HG03521 (cell line): ENCODE measurements at regions not wholly inside any gene's neighbourhood (a gene's known extent, or its start where the extent isn't known, plus 50 kb on each side); places are given as distances from the start of the nearest gene placed in this dataset.
"Not testable (repeated sequence)": the region's sequence is repeated elsewhere in the genome, so short reads cannot be mapped to it uniquely, and the experiment has no call there.

Experiments
- ATAC-seq: cut with Tn5 transposase; IDR thresholded peaks from one replicate; pipeline ENCODE4 v1.9.1; 2021; ENCODE audit warnings: mild to moderate bottlenecking, moderate library complexity; ENCODE audit not compliant: unreplicated experiment

GRCh38 chr21:28483301-28484035, 509.2 kb downstream of the LTN1 start:
- ATAC-seq, result no peak

DNA sequence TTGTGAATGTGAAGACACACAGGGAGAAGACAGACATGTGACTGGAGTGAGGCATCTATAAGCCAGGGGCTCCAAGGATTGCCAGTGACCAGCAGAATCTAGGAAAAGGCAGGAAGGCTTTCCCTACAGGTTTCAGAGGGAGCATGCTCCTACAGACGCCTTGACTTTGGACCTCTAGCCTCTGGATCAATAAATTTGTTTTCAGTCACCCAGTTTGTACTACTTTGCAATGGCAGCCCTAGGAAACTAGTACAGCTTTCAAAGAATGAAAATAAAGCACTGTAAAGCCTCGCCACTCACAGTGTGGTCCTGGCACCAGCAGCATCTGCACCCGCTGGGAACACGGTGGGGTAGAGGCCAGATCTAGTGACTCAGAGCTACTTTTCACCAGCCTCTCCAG, 510.0 kb downstream of the LTN1 start:
- ATAC-seq, result no peak

- ATAC-seq, result no peak
These were observed 512.2 kb downstream of the LTN1 start for GRCh38 chr21:28480470-28480869.

GRCh38 chr21:28473530-28474220, 519.0 kb downstream of the LTN1 start:
- ATAC-seq, result no peak

GRCh38 chr21:28472543-28472942, 520.1 kb downstream of the LTN1 start:
- not testable (repeated sequence) for ATAC-seq

DNA sequence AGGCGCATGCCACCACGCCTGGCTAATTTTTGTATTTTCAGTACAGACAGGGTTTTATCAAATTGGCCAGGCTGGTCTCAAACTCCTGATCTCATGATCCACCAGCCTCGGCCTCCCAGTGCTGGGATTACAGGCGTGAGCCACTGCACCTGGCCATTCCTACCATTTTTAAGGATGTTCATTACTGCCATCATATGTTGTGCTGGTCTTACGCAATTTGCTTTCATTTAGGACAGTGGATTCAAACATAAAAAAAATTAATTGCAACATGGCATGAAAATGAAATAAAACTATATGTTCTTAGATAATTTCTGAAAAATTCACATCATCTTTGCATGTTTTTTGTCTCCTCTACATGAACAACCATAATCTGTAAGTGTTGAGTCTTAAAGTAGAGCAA, 527.7 kb downstream of the LTN1 start:
- ATAC-seq, result no peak

DNA sequence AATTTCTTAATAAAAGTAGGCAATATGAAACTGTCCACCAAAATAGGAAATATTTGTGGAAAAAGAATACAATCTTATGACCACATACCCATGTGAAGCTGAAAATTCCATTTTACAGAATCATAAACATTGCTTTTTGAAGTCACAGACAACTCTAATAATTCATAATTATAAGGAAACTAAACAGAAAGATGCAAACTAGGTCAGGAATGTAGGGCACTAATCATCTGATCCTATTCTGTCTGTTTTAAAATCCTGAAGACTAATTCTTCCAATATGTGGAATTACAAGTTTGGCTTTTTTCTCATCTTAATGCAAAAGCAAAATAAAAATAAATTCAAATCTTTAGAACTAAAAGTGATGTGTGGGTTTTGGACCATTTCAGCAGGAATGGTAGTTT, 528.6 kb downstream of the LTN1 start:
- ATAC-seq, result no peak

- no peak for ATAC-seq
These were observed 533.5 kb downstream of the LTN1 start for GRCh38 chr21:28459193-28459592.

- no peak for ATAC-seq
These were observed 534.2 kb downstream of the LTN1 start for GRCh38 chr21:28458446-28458845.

DNA sequence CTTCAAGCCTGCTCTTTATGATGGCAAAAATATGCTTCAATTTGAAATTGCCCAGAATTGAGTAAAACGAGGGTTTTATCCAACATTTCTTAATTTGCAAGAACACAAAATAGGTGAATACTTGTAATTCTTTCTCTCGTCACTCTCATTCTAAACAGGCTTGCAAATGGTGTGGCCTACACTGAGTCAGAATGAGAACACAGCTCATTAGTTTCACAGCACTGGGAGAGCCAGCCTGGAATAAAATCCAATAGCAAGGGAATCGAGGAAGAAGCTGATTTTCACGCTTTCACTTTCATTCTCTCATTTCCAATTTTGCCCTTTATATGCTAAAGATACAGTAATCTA, 537.5 kb downstream of the LTN1 start:
- ATAC-seq, result no peak

DNA sequence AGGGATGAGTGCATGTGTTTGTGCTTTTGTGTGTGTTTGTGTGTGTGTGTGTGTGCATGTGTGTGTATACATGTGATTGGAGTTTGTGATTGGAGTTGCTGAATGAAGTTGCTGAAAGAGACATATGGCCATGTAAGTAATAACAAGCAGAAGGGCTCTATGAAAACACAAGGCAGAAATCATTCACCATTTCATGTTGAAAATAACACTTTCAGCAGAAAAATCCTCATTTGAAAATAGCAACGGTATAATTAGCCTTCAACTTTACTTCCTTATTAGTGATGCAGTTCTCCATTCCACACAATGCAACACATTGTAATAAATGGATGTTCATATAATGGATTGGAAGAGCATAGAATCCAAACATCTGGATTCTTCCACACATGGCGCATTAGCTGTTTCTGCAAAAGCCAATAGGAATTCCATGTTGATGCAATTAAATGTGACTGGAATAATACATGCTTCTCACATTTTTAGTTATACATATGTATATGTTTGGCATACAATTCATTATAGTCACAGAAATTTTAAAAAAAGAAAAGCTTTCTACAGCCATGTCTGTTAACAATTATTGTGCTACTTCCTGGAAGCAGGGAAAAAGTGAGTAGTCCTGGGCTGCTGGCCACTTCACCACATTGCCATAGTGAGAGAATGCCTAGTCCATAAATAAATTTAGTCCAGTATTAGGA, 538.0 kb downstream of the LTN1 start:
- ATAC-seq, result no peak

DNA sequence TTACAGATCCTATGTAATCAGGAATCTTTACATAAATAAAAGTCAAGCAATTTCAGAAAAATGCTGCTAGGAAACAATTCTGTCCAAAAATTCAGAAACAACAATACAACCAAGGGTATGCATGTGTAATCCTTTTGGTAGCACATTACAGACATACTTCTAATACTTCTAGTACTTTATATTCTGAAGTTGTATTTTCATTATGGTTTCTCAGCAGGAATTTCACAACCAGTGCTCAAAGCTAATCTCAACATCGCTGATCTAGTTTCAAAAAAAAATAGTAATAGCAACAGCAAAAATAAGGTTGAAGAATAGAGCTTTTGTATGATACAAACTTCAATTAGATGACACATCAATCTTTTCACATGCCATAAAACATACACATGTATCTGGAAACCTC, 545.2 kb downstream of the LTN1 start:
- no peak for ATAC-seq

- ATAC-seq, result no peak
These were observed 547.4 kb downstream of the LTN1 start for GRCh38 chr21:28445141-28445830.

DNA sequence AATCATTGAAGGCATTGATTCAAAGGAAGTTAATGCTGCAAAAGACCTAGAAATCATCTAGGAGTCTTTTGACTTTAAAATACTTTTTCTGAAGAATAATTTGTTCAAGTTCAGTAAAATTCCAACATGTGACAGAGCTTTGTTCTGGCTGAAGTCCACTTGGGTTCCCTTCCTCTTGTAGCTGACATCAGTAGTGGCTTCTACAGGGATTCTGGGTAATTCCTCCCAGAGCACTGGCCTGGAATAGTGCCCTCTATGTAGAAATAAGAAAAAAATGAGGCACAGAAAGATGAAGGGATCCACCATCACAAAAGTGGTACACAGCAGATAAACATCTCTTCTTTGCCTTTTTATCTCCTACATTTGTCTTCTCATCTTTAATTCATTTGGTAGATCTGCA, 548.1 kb downstream of the LTN1 start:
- no peak for ATAC-seq

- no peak for ATAC-seq
These were observed 548.6 kb downstream of the LTN1 start for GRCh38 chr21:28444111-28444510.

- no peak for ATAC-seq
These were observed 550.1 kb downstream of the LTN1 start for GRCh38 chr21:28442624-28443023.

DNA sequence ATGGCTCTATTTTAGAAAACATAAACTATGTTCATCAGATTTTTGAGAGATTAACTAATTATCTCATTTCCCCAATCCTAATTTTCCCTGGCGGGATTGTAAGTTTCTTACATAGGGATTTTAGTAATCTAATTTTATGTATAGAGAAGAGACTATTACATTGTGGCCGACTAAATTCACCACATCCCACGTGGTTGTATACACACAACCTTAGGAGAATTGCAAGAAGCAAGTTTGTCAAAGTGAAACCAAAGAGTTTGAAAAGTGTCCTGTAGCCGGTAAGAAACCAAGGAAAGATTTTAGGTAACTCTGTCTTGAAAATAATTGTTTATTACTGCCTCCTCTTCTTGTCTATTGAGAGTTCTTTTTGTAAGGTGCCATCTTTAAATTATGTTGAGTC, 550.6 kb downstream of the LTN1 start:
- ATAC-seq, result no peak

- no peak for ATAC-seq
These were observed 552.9 kb downstream of the LTN1 start for GRCh38 chr21:28439788-28440187.

- no peak for ATAC-seq
These were observed 553.4 kb downstream of the LTN1 start for GRCh38 chr21:28439251-28439650.

DNA sequence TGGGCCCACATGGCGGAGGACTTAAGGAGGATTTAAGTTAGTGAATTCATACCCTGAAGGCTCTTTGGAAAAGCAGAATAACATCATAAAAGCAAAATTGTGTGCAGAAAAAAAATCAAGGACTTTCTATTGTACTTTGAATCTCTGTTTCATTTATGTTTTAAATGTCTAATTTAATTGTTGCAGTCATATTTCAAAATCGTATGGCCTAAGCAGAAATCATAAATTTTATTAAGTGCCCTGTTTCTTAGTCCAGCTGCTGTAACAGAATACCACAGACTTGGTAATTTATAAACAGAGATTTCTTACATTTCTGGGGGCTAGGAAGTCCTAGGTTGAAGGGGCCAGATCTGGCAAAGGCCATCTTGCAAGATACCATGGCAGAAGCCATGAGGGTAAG, 555.6 kb downstream of the LTN1 start:
- ATAC-seq, result no peak

DNA sequence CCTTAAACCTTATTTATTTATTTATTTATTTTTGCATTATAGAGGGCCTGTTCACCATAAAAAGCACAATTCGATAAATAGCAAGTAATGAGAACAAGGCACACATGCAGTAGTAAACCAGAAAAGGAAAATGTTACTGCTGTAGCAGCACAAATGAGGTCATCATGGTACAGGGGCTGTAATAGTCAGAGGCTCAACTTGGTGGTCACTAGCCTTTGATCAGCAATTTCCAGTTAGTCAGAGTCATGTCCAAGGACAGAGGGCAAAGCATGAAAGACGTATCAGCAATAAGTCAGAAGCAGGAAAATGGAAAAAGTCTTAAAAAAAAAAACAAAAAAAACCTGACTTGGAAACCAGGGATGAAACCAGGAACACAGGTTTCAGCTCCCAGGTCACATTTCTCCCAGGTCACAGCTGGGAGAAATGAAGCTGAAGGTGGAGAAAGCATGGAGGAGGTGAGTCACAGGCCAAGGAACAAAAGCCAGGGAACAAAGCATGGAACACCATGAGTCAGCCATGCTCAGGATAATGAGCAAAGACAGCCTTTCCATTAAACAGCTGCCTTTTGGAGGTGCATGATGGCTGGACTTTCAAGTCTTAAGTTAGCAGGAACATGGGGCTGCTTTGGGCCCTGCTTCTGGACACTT, 556.3 kb downstream of the LTN1 start:
- ATAC-seq, result no peak
